Lower leg skin (tissue), 3 donors: ENCODE measurements at regions not wholly inside any gene's neighbourhood (a gene's known extent, or its start where the extent isn't known, plus 50 kb on each side); places are given as distances from the start of the nearest gene placed in this dataset.

Experiments used
- CTCF ChIP-seq, 3 donors: fragments of 450-650 bp; IDR thresholded peaks; one replicate each; pipeline ENCODE4 v1.5.1; 2016; ENCODE audit warnings: antibody characterized with exemption in 3 of 3, mild to moderate bottlenecking in 3 of 3, moderate library complexity in 2 of 3
- POLR2A ChIP-seq, 2 donors: fragments of 450-650 bp; IDR thresholded peaks; one replicate each; pipeline ENCODE4 v1.6.1; 2016 to 2017; ENCODE audit warnings: antibody characterized with exemption in 2 of 2, mild to moderate bottlenecking in 1 of 2, moderate library complexity in 1 of 2

- TF ChIP-seq CTCF (IDR thresholded peaks at IDR 0.05) (no peak), POLR2A (IDR thresholded peaks at IDR 0.05) (no peak)
Observed at GRCh38 chr14:28941758-28942157, 175.2 kb downstream of the FOXG1 start.
